HG02763 (cell line): ENCODE measurements at regions not wholly inside any gene's neighbourhood (a gene's known extent, or its start where the extent isn't known, plus 50 kb on each side); places are given as distances from the start of the nearest gene placed in this dataset.
"Not testable (repeated sequence)": the region's sequence is repeated elsewhere in the genome, so short reads cannot be mapped to it uniquely, and the experiment has no call there.

Source experiments
- ATAC-seq: cut with Tn5 transposase; IDR thresholded peaks from one replicate; pipeline ENCODE4 v1.9.1; 2021; ENCODE audit warnings: mild to moderate bottlenecking, moderate library complexity; ENCODE audit not compliant: unreplicated experiment

DNA sequence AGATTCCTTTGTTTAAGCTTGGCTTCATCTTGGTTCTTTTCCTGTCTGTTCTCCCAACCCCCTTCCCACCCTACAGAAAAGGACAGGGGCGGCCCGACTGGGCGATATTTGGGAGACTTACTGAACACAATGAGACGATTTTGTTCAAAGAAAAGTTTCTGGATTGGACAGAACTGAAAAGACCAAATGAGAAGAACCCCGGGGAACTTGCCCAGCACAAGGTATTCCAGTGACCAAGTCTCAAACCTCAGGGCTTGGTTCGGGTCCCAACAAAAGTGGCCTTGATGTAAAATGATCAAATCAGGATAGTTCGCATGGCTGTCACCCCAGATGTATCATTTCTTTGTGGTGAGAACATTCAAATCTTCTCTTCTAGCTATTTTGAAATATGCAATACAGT, 73.9 kb upstream of the LYZL2 start:
- not testable (repeated sequence) for ATAC-seq

DNA sequence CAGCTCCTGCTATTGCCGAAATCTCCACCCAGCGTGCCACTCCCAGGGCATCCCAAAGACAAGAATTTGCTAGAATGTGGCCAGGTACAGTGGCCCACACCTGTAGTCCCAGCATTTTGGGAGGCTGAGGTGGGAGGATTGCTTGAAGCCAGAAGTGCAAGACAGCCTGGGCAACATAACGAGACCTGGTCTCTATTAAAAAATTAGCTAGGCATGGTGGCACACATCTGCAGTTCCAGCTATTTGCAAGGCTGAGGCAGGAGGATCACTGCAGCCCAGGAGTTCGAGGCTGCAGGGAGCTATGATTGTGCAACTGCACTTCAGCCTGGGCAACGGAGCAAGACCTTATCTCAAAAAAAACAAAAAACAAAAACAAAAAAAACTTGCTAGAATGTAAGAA, 73.3 kb upstream of the LYZL2 start:
- no peak for ATAC-seq

DNA sequence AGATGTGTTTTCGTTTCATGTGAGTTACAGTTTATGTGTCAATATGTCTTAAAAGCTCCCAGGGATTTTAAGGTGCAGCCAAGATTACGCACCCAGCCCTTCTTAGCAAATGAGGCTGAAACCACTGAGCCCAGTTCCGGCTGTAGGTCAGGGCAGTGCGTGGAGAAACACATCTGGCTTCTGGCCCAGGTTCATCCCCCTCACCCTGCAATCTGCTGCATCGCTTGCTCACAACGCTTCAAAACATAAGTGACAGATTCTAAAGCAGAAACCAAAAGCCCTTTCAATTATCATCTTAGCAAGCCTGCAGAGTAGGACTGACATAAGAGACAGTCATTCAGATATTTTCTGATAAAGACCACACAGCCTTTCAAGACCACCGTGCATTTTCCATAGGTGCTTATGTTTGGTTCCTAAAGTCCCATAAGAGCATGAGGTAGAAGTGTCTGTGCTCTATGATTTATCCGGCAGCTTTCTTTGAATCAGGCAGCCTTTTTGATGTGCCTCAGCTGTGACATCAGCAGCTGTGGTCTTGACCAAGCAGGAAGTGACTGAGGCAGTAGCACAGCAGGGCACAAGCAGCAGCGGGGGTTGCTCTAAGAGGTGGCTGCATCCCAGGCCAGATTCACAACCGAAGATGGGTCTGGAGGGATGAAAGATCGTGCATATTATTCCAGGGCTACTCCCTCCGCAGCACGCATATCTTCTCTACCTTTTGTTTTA, 72.1 kb upstream of the LYZL2 start:
- peak; percentile 63 for ATAC-seq

DNA sequence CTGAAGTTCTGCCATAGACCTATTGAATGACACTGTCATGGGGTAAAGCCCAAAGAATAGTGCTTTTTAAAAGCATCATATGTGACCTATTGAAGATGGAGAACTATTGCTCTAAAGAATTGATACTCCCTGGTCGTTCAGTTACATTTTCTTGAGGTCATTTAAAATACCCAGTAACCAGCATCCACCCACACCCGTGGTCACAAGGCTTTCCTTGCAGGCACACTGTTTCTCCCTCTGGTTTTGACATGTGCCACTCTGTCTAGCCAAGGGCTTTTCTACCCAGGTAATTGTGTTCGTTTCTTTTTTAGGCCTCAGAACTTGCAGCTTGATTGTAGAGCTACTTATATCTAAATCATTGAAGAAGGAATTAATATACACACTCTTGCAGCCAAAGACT, 68.3 kb upstream of the LYZL2 start:
- no peak for ATAC-seq

DNA sequence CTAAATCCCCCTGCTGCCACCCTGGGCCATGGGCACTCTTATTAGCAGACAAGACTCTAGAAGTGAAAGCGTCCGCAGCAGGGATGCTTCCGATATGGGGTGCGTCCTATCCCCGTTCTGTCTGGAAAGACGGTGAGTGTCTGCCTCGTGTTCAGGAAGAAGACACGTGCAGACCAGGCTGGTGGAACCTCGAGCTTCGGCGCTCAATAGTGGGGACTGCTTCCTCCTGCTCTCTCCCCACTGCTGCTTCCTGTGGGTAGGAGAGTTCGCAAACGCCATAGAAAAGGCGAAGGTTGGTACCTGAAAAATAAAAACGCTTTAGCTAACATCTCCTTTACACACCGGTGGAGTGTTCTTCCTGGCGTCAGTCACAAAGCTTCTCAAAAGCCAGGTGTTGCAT, 67.7 kb upstream of the LYZL2 start:
- not testable (repeated sequence) for ATAC-seq

DNA sequence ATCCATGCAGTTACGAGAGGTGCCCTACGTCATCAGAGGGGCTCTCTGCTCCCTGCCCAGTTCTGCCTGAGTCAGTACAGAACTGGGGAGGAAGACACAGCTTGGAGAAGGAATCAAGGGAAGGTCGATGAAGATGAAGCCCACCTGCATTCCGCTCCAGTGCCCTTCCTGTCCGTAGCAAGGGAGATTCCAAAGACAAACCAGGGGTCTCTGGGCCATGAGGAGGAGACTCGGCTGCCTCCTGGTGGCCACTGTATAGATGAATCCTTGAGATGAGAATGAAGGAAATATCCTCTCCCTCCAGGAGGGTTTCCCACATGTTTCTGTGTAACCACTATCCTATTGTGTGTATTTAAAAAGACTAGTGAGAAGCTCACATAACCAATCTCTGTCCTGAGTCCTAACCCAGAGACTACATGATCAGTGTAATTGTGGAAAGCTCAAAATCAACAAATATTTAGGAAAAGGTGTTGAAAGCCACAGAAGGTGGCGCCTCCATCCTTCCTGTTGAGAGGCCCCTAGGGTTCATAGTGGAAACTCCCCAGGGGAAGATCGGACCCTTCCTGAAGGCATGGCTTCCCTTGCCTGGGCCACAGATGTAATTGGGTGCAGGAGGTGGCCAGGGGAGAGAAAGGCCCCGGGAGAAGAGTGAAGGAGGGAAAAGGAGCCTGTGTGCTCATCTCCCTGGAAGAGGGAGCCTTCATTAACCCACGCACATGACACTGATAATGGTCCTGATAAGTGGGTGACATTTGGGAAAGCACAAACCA, 67.0 kb upstream of the LYZL2 start:
- not testable (repeated sequence) for ATAC-seq

DNA sequence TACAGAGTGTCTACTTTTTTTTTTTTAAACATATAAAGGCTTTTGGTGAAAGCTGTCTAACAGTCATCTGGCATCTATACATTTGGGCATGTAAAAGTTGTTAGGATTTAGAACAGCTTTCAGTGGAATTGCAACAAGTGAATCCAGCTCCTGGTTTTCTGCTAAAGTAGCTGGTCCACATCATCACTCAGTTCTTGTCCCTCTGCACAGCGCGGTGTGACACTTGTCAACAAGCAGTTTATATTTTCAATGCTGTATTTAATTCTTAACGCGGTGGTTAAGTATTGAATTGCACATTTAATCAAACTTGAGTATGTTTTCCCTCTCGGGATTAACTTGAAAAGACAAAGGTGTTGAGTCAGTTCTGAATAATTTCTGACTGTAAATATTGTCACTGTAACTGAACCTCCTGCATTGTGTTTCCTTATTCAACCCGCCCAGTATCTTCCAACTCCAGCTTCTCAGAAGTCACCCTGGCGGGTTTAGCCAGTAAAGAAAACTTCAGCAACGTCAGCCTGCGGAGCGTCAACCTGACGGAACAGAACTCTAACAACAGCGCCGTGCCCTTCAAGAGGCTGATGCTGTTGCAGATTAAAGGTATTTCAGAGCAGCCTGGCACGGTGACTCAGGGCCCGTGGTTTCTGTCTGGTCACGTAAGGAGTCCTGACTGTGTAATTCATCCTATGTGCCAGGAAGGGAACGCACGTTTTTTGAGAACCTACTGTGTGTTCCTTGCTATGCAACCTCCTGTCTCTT, 66.1 kb upstream of the LYZL2 start:
- not testable (repeated sequence) for ATAC-seq

DNA sequence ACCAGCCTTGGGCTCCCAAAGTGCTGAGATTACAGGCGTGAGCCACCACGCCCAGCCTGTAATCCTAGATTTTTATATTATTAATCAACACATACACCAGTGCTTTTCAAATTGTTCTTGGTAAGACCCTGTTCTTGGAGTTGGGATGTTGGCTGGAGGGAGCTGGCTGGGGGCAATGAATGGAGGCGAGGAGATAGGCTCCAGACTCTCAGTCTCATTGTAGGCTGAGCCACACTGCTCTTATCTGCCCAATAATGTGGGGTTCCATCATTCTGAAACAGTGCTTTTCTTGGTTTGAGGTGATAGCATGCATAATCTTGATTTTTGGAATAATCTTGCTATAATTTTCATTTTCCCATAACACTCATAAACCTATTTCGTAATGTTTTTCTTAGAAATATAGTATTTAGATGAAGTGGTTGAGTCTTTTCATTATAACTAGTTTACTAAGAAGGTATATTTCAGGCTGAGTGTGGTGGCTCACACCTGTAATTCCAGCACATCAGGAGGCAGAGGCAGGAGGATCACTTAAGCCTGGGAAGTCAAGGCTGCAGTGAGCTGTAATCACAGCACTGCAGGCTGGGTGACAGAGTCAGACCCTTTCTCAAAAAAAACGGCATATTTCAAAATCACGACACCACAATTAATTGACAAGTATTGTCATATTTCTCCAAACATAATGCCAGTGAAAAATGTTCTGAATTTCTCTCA, 65.1 kb upstream of the LYZL2 start:
- ATAC-seq: no peak

DNA sequence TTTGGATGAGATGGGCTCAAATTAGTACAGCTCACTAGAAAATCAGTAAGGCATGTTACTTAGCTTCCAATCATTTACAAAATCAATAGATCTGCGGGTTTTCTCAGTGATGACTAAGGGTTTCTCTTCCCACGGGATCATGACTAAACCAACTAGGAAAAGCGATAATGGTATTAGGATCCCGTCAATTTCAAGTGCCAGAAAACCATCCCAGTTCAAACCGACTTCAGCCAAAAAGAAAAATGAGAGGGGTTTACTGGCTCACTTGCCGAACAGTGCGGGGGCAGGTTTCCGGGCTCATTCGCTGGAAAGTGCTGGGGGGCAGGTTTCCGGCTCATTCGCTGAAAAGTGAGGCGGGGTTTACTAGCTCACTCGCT, 62.1 kb upstream of the LYZL2 start:
- ATAC-seq: no peak

DNA sequence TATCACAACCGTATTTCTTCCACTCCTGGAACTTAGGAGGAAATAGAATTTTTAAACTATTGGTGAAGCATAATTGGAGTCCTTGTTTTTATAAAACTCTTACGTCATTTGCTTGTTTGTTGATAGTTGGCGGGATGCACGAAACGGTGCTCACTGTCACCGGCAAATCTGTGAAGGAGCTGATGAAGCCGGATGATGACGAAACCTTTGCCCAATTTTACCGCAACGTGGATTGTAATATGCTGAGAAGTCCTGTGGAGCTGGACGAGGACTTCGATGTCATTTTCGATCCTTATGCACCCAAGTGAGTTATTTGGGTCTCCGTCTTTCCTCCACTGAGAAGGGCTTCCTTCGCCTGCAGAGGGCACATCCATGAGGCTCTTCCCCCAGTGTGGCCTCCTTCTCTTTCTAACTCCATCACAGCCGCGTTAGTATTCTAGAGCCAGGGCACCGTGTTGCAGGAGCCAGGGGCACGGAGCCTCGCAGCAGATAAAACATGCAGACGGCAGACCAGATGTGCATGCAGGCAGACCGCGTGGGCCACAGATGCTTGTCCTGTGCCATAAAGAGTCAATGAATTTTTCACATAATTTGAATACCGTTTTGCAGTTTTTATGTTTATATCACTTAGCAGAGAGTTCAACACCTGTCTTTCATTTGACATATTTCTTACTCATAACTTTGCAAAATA, 61.5 kb upstream of the LYZL2 start:
- ATAC-seq: not testable (repeated sequence)

DNA sequence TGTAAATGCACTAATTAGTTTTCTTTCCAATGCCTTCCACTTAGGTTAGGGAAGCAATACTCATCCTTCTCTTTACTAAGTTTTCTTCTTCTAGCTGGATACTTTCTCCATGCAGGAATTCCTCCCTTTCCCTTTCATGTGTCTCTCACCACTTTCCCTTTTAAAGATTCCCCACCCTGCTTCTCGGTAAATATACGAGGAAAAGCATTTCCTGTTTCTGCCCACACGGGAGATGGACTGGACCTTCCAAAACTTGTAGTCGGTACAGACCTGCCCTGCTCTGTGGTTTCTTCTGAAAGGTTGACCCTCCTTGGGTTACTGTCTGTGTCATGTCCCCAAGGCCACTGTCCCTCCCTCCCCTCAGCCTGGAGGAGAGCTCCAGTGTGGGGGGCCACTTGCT, 58.9 kb upstream of the LYZL2 start:
- ATAC-seq: no peak

DNA sequence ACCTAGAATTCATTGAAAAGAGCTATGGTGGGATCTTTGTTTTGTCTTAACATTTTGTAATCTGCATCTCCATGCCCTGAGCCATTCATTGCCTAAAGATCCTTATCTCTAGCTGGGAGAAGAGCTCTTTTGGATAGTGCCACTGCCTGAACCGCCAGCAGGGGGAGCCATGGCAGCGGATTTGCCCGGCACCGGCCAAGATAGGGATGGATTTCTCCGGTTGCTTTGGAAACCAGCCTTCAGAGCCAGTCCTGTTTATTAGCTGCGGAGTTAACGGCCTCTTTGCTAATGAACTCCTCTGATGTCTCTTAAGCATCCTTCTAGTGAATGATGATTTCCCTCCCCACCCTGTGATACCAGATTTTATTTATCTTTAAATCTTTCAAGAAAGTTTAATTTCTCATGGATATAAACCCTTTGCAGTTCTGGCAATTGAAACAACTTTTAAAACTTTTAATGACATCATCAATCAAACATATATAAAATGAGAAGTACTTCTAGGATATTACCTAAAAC, 58.2 kb upstream of the LYZL2 start:
- ATAC-seq: peak; percentile 73

DNA sequence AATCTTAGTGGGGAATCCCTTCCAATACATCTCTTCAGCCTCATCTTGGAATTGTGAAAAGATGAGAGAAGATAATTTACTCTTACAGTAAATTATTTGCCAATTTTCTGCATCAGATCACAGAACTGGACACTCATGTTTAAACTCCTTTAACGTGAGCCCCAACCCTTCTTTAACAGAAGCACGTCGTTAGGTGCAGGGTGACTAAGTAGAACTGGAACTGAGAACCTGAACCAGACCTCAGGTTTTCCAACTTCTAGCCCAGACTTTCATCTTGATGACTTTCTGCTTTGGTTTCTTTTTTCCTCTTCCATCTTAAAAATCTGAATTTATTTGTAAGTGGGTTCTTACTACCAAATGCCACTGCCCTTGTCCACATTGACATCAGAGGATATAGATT, 57.2 kb upstream of the LYZL2 start:
- ATAC-seq: no peak

DNA sequence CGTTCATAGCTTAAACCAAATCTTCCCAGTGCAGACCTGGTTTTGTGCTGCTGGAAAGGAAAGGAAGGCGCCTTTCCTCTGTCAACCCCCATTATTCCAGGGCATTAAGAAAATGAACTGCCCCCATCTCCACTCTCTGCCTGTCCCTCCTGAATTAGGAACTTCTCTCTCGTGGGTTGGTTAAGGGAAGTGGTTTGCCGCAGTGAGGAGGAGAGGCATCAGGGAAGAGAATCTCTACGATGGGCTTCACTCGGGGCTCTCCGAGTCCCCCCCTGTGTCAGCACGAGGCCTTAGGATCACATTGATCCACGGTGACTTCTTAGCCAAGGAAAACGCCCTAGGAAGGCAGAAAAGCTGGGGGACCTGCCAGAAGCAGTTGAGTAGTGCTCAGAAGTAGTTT, 53.9 kb upstream of the LYZL2 start:
- ATAC-seq: no peak

DNA sequence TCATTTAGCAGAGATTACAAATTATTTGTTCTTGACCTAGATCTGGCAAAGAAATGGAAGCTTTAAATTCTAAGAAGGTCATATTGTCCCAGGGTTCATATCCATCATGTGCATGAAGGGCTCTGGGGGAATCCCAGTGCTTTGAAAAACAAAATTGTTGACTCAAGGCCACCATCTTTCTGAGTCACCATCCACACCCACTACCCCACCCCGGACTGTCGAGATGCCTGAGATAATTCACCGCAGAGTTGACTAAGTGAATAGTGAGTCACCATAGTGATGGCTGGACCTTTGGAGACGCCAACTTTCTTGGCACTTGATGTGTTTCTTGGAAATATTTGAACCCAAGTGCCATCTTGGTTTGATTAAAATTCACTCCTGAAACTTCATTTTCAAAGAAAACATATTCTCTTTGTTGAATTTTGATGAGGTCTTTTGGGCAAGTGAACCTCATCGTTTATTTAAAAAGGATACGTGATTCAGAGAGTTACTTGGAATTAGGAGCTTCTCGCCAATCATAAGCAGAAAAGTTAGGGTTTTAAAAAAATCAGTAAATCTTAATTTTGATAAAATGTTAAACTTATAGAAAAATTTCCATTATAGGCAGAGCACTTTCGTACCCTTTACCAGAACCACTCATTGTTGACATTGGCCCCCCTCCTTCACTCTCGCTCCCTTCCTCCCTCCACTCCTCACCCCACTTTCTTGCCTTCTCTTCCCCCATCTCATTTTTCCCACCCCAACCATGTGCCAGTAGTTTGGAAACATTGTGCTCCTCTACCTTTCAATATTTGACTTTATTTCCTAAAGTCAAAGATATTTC, 53.0 kb upstream of the LYZL2 start:
- ATAC-seq: not testable (repeated sequence)

DNA sequence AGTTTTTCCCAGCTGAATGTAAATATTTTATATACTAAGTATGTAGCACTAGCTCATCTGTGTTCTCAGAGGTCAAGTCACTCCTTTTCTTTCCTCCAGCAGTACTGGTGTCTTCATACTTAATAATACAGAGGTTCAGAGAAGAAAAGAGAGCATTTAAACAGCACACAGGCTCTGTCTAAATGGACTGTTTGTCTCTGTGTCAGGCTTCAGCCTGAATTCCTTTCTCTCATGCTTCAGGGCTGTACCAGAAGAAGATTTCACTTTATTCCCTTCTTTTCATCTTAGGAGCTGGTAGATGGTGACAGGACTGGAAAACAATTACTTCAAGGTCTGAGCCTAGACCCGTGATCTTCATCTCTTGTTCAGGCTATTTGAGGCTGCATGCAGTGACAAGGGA, 51.4 kb upstream of the LYZL2 start:
- ATAC-seq: no peak
